K562 (cell line): ENCODE measurements at regions not wholly inside any gene's neighbourhood (a gene's known extent, or its start where the extent isn't known, plus 50 kb on each side); places are given as distances from the start of the nearest gene placed in this dataset.

Experiments used
- CHD1 ChIP-seq: fragments of 200-600 bp; sonication (generic); IDR thresholded peaks from one replicate; pipeline ENCODE4 v1.6.1; 2012; ENCODE audit warnings: mild to moderate bottlenecking, moderate library complexity, low read length, inconsistent platforms
- FOXP4 ChIP-seq: sonication (generic); formaldehyde crosslinking; IDR thresholded peaks from 2 replicates; pipeline ENCODE4 v1.8.0; 2022; ENCODE audit warnings: mild to moderate bottlenecking, missing genetic modification reagents, borderline replicate concordance
- GTF2B ChIP-seq: IDR thresholded peaks from 2 replicates; pipeline ENCODE4 v1.6.1; 2011; ENCODE audit not compliant: insufficient read length; ENCODE audit errors: extremely low read depth
- MEF2D ChIP-seq: conservative IDR thresholded peaks from 2 replicates; pipeline ENCODE4 v1.6.1; 2016; ENCODE audit warnings: low read depth, missing genetic modification characterization, missing compliant biosample characterization
- POLR2G ChIP-seq: fragments of 200-400 bp; formaldehyde crosslinking; IDR thresholded peaks from 2 replicates; pipeline ENCODE4 v1.6.1; 2017; ENCODE audit warnings: low read depth, mild to moderate bottlenecking, antibody characterized with exemption, low read length, moderate library complexity
- RREB1 ChIP-seq: fragments of 250-450 bp; sonication (Bioruptor Pico); IDR thresholded peaks from 2 replicates; pipeline ENCODE4 v1.4.0; 2020
- SAFB ChIP-seq: fragments of 200-400 bp; formaldehyde crosslinking; IDR thresholded peaks from 2 replicates; pipeline ENCODE4 v1.6.1; 2017; ENCODE audit warnings: low read depth, low read length, borderline replicate concordance
- UBTF ChIP-seq, 2 experiments: IDR thresholded peaks; 2 replicates each; pipeline ENCODE4 v1.6.1; 2012; ENCODE audit warnings: improper control_type of control experiment in 2 of 2, low read depth in 2 of 2, low read length in 2 of 2, borderline replicate concordance in 1 of 2
- ZNF639 ChIP-seq, 2 experiments: fragments of 200-800 bp in 1 of 2; sonication (Bioruptor generic) in 1 of 2; sonication (generic) in 1 of 2; formaldehyde crosslinking in 1 of 2; IDR thresholded peaks in 1 of 2; conservative IDR thresholded peaks in 1 of 2; 2 replicates each; pipeline versions ENCODE4 v1.5.0 to v1.6.1; 2016 to 2020; ENCODE audit warnings: missing compliant biosample characterization in 1 of 2, missing genetic modification characterization in 1 of 2, missing genetic modification reagents in 1 of 2
- ZNF695 ChIP-seq: fragments of 450-650 bp; formaldehyde crosslinking; IDR thresholded peaks from 2 replicates; pipeline ENCODE4 v1.4.0; 2020; ENCODE audit warnings: mild to moderate bottlenecking, moderate library complexity
- ZNF830 ChIP-seq: fragments of 250-450 bp; sonication (Bioruptor Pico); IDR thresholded peaks from 2 replicates; pipeline ENCODE4 v1.5.0; 2021; ENCODE audit warnings: mild to moderate bottlenecking

GRCh38 chr5:81851481-81852178 lies 100.7 kb upstream of the SSBP2 start (continued):
- TF ChIP-seq UBTF (IDR thresholded peaks at IDR 0.05; ENCODE audit: borderline replicate concordance in 1 of 2, low read depth in 2 of 2, low read length in 2 of 2) (peak in 1 of 2 experiments; percentile 75; a peak in 2 of 4 replicates), MEF2D (tag) (peak; percentile 50; the same call in 1 of the 2 replicates), RREB1 (CRISPR knock-in tag) (peak; percentile 89; the same call in 1 of the 2 replicates), ZNF830 (CRISPR knock-in tag) (peak; percentile 70; the same call in 1 of the 2 replicates), SAFB (no peak), ZNF695 (CRISPR knock-in tag) (no peak), GTF2B (no peak), ZNF639 (CRISPR knock-in tag; conservative IDR thresholded peaks at IDR 0.05 in 1 of 2, IDR thresholded peaks at IDR 0.05 in 1 of 2) (peak in 1 of 2 experiments; percentile 72; a peak in 2 of 4 replicates), CHD1 (peak; percentile 18), POLR2G (peak; percentile 78), FOXP4 (CRISPR knock-in tag) (0 out of 2 replicates have a peak, but pooled peaks have one; percentile 69)
